ENCODE measurements at regions not wholly inside any gene's neighbourhood (a gene's known extent, or its start where the extent isn't known, plus 50 kb on each side); places are given as distances from the start of the nearest gene placed in this dataset.
A peak's percentile ranks its signal among the peaks of the same experiment; 100 is the strongest.

GRCh38 chr6:163797296-163797845 is 382.9 kb downstream of the QKI start:
- Histone ChIP-seq H3K36me3 (no peaks in the 10 kb centered on the region), H3K27me3 (no peaks in the 10 kb centered on the region), H3K9me3 (no peaks in the 10 kb centered on the region), H3K4me3 (no peak overlapping the region), H3K4me1 (no peaks in the 10 kb centered on the region), H3K27ac (replicated peaks in 1 of 4) (no peak overlapping the region)
- DNase-seq (ENCODE audit: extremely low spot score), result no peak
- intact Hi-C loops (cut with DNase I), result no loop called here
- 79% methylated on average over 3 of the region's 3 CpGs for WGBS
- no peak for TF ChIP-seq POLR2A (IDR thresholded peaks at IDR 0.05; ENCODE audit: low read depth)
- no peak for TF ChIP-seq CTCF (IDR thresholded peaks at IDR 0.05)
- TF ChIP-seq EP300 (IDR thresholded peaks at IDR 0.05), result no peak
- TF ChIP-seq POLR2AphosphoS5 (IDR thresholded peaks at IDR 0.05), result no peak

- H3K27ac ChIP-seq (replicated peaks in 1 of 4), result no peak overlapping the region
- WGBS, result 69% methylated on average over 4 of the region's 4 CpGs
- H3K27me3 ChIP-seq, result no peaks in the 10 kb centered on the region
- DNase-seq (ENCODE audit: extremely low spot score), result no peak
- no peaks in the 10 kb centered on the region for H3K9me3 ChIP-seq
- intact Hi-C loops (cut with DNase I), result no loop called here
- no peak for TF ChIP-seq POLR2A (IDR thresholded peaks at IDR 0.05; ENCODE audit: low read depth)
- TF ChIP-seq EP300 (IDR thresholded peaks at IDR 0.05), result no peak
- TF ChIP-seq CTCF (IDR thresholded peaks at IDR 0.05), result no peak
- no peak for TF ChIP-seq POLR2AphosphoS5 (IDR thresholded peaks at IDR 0.05)
- H3K4me1 ChIP-seq, result no peaks in the 10 kb centered on the region
- H3K36me3 ChIP-seq, result no peaks in the 10 kb centered on the region
- H3K4me3 ChIP-seq, result no peak overlapping the region
These were observed 378.8 kb downstream of the QKI start for GRCh38 chr6:163793011-163793983.

GRCh38 chr6:163790266-163790840 is 375.8 kb downstream of the QKI start:
- TF ChIP-seq POLR2AphosphoS5 (IDR thresholded peaks at IDR 0.05), result peak in 1 of 2 donors; percentile 14
- TF ChIP-seq EP300 (IDR thresholded peaks at IDR 0.05), result no peak
- no peak for TF ChIP-seq CTCF (IDR thresholded peaks at IDR 0.05)
- no peak for TF ChIP-seq POLR2A (IDR thresholded peaks at IDR 0.05; ENCODE audit: low read depth)
- Histone ChIP-seq H3K27me3 (no peaks in the 10 kb centered on the region), H3K4me3 (no peak overlapping the region), H3K4me1 (no peaks in the 10 kb centered on the region), H3K36me3 (no peaks in the 10 kb centered on the region), H3K27ac (replicated peaks in 1 of 4) (peak overlapping the region in 1 of 4 donors; percentile 25), H3K9me3 (no peaks in the 10 kb centered on the region)
- intact Hi-C loops (cut with DNase I), result no loop called here
- WGBS, result 45% methylated on average over 5 of the region's 5 CpGs
- DNase-seq (ENCODE audit: extremely low spot score), result no peak

GRCh38 chr6:163789199-163789810 is 374.8 kb downstream of the QKI start:
- H3K27ac ChIP-seq (replicated peaks in 1 of 4), result no peak overlapping the region
- no peaks in the 10 kb centered on the region for H3K36me3 ChIP-seq
- no peak overlapping the region for H3K4me3 ChIP-seq
- no peaks in the 10 kb centered on the region for H3K4me1 ChIP-seq
- intact Hi-C loops (cut with DNase I), result no loop called here
- no peak for DNase-seq (ENCODE audit: extremely low spot score)
- TF ChIP-seq EP300 (IDR thresholded peaks at IDR 0.05) (no peak), CTCF (IDR thresholded peaks at IDR 0.05) (no peak), POLR2AphosphoS5 (IDR thresholded peaks at IDR 0.05) (no peak), POLR2A (IDR thresholded peaks at IDR 0.05; ENCODE audit: low read depth) (no peak)
- H3K27me3 ChIP-seq, result no peaks in the 10 kb centered on the region
- no peaks in the 10 kb centered on the region for H3K9me3 ChIP-seq
- WGBS, result 85% methylated on average over 5 of the region's 5 CpGs

All from esophagus muscularis mucosa (tissue), 4 donors.